GM08714 (cell line): ENCODE measurements at regions not wholly inside any gene's neighbourhood (a gene's known extent, or its start where the extent isn't known, plus 50 kb on each side); places are given as distances from the start of the nearest gene placed in this dataset.
"Not testable (repeated sequence)": the region's sequence is repeated elsewhere in the genome, so short reads cannot be mapped to it uniquely, and the experiment has no call there.

Source experiments
- H3K4me3 ChIP-seq: fragments of 200-500 bp; sonication (Bioruptor generic); 2 replicates; pipeline ENCODE4 v1.5.1; 2014; ENCODE audit warnings: mild to moderate bottlenecking, low read length, inconsistent platforms
- ZNF274 ChIP-seq: IDR thresholded peaks from 2 replicates; pipeline ENCODE4 v1.6.1; 2012; ENCODE audit warnings: mild to moderate bottlenecking, low read depth, low read length

GRCh38 chr2:11936761-11937160, 190.3 kb downstream of the LPIN1 start:
- no peak overlapping the region for H3K4me3 ChIP-seq
- TF ChIP-seq ZNF274 = no peak

GRCh38 chr2:11938196-11938595, 191.8 kb downstream of the LPIN1 start:
- TF ChIP-seq ZNF274 = no peak
- H3K4me3 ChIP-seq = no peak overlapping the region

- no peak for TF ChIP-seq ZNF274
- no peak overlapping the region for H3K4me3 ChIP-seq
Observed at GRCh38 chr2:11939523-11939922, 193.1 kb downstream of the LPIN1 start.

GRCh38 chr2:11940121-11940743, 193.8 kb downstream of the LPIN1 start:
- no peak for TF ChIP-seq ZNF274
- H3K4me3 ChIP-seq = no peak overlapping the region

GRCh38 chr2:11940799-11941198, 194.4 kb downstream of the LPIN1 start:
- no peak for TF ChIP-seq ZNF274
- no peak overlapping the region for H3K4me3 ChIP-seq

GRCh38 chr2:11941201-11942177, 195.1 kb downstream of the LPIN1 start:
- no peak for TF ChIP-seq ZNF274
- H3K4me3 ChIP-seq = no peak overlapping the region

- no peak overlapping the region for H3K4me3 ChIP-seq
- no peak for TF ChIP-seq ZNF274
Observed at GRCh38 chr2:11942178-11942569, 195.7 kb downstream of the LPIN1 start.

GRCh38 chr2:11944311-11944710, 197.9 kb downstream of the LPIN1 start:
- no peak for TF ChIP-seq ZNF274
- H3K4me3 ChIP-seq = no peak overlapping the region

- peak overlapping the region; percentile 14; the same call in 1 of the 2 replicates for H3K4me3 ChIP-seq
- TF ChIP-seq ZNF274 = no peak
Observed at GRCh38 chr2:11945139-11946126, 199.0 kb downstream of the LPIN1 start.

GRCh38 chr2:11947956-11948355, 201.5 kb downstream of the LPIN1 start:
- no peak for TF ChIP-seq ZNF274
- H3K4me3 ChIP-seq = no peak overlapping the region

- no peak overlapping the region for H3K4me3 ChIP-seq
- TF ChIP-seq ZNF274 = no peak
Observed at GRCh38 chr2:11949732-11950523, 203.5 kb downstream of the LPIN1 start.

- TF ChIP-seq ZNF274 = no peak
- no peak overlapping the region for H3K4me3 ChIP-seq
Observed at GRCh38 chr2:11950896-11951295, 204.5 kb downstream of the LPIN1 start.

GRCh38 chr2:11951492-11951891, 205.1 kb downstream of the LPIN1 start:
- not testable (repeated sequence) for H3K4me3 ChIP-seq
